ENCODE measurements at regions not wholly inside any gene's neighbourhood (a gene's known extent, or its start where the extent isn't known, plus 50 kb on each side); places are given as distances from the start of the nearest gene placed in this dataset.
"Not testable (repeated sequence)": the region's sequence is repeated elsewhere in the genome, so short reads cannot be mapped to it uniquely, and the experiment has no call there.

- H3K9ac ChIP-seq (ENCODE audit: insufficient read depth, low read depth, low read length), result no peak overlapping the region
- no peak overlapping the region for H3K4me2 ChIP-seq (ENCODE audit: low read depth, low read length)
- ChIA-PET CTCF (ENCODE audit: low intra/inter-chr PET ratio, low total read pairs) (no interaction called here), POLR2A (no interaction called here)
- H3K4me3 ChIP-seq (replicated peaks in 1 of 3; ENCODE audit: insufficient read depth in 1 of 3, low read depth in 2 of 3, low read length in 3 of 3), result no peak overlapping the region
- 9% methylated on average over 4 of the region's 4 CpGs for WGBS (ENCODE audit: low lambda C conversion rate)
- intact Hi-C loops (cut with micrococcal nuclease; ENCODE audit: unreplicated experiment) (no loop called here), in situ Hi-C loops (cut with HindIII; ENCODE audit: extremely low pct_ligation_motif_present, low pct_unique_long_range_greater_than_20kb) (no loop called here)
- no peaks in the 10 kb centered on the region for H3K4me1 ChIP-seq (ENCODE audit: insufficient read depth, low read length)
- no peaks in the 10 kb centered on the region for H3K79me2 ChIP-seq (ENCODE audit: insufficient read depth, low read length)
- DNase-seq (ENCODE audit: low spot score) (no peak), ATAC-seq (no peak), FAIRE-seq (no peak)
- H4K20me1 ChIP-seq (ENCODE audit: insufficient read depth, low read length), result no peaks in the 10 kb centered on the region
- H2AFZ ChIP-seq (ENCODE audit: low read length), result no peak overlapping the region
- H3K27me3 ChIP-seq (ENCODE audit: control insufficient read depth in 1 of 2, insufficient read depth in 2 of 2, low read length in 2 of 2), result peaks cover 0 to 7% of the 10 kb centered on the region in 2 experiments; a peak in 1 of 5 replicates
- H3K27ac ChIP-seq (ENCODE audit: extremely low read length, insufficient read depth, low read length), result no peak overlapping the region
- BruUV-seq (replicated peaks), result no TSS peak
- no peaks in the 10 kb centered on the region for H3K36me3 ChIP-seq (replicated peaks in 1 of 2; ENCODE audit: control insufficient read depth in 1 of 2, insufficient read depth in 2 of 2, low read length in 2 of 2)
- no peaks in the 10 kb centered on the region for H3K9me3 ChIP-seq (ENCODE audit: low read length)
- TF ChIP-seq ZBTB37 (CRISPR knock-in tag; IDR thresholded peaks at IDR 0.05), result no peak
These were observed 185.3 kb upstream of the TAPT1 start for GRCh38 chr4:16411501-16412085.

- H3K4me1 ChIP-seq (ENCODE audit: insufficient read depth, low read length); DNase-seq (ENCODE audit: low spot score); H3K36me3 ChIP-seq (replicated peaks in 1 of 2; ENCODE audit: control insufficient read depth in 1 of 2, insufficient read depth in 2 of 2, low read length in 2 of 2); H3K9ac ChIP-seq (ENCODE audit: insufficient read depth, low read depth, low read length); H3K4me2 ChIP-seq (ENCODE audit: low read depth, low read length); H3K79me2 ChIP-seq (ENCODE audit: insufficient read depth, low read length); in situ Hi-C loops (cut with HindIII; ENCODE audit: extremely low pct_ligation_motif_present, low pct_unique_long_range_greater_than_20kb); BruUV-seq (replicated peaks); intact Hi-C loops (cut with micrococcal nuclease; ENCODE audit: unreplicated experiment); H3K27me3 ChIP-seq (ENCODE audit: control insufficient read depth in 1 of 2, insufficient read depth in 2 of 2, low read length in 2 of 2); H3K27ac ChIP-seq (ENCODE audit: extremely low read length, insufficient read depth, low read length); H3K9me3 ChIP-seq (ENCODE audit: low read length); ATAC-seq; H2AFZ ChIP-seq (ENCODE audit: low read length); FAIRE-seq; POLR2A ChIA-PET; H4K20me1 ChIP-seq (ENCODE audit: insufficient read depth, low read length); CTCF ChIA-PET (ENCODE audit: low intra/inter-chr PET ratio, low total read pairs); H3K4me3 ChIP-seq (replicated peaks in 1 of 3; ENCODE audit: insufficient read depth in 1 of 3, low read depth in 2 of 3, low read length in 3 of 3): not testable (repeated sequence)
- no CpG with 5 or more reads among the region's 32 CpGs for WGBS (ENCODE audit: low lambda C conversion rate)
These were observed 166.9 kb upstream of the TAPT1 start for GRCh38 chr4:16393216-16393615.

Measured in HepG2 (cell line).